ENCODE measurements at regions not wholly inside any gene's neighbourhood (a gene's known extent, or its start where the extent isn't known, plus 50 kb on each side); places are given as distances from the start of the nearest gene placed in this dataset.

GRCh38 chr5:101943784-101944183 lies 352.3 kb downstream of the SLCO4C1 start:
- H4K20me1 ChIP-seq (ENCODE audit: insufficient read depth, low read length), result no peaks in the 10 kb centered on the region
- H3K27me3 ChIP-seq (ENCODE audit: control insufficient read depth in 1 of 2, insufficient read depth in 2 of 2, low read length in 2 of 2), result no peaks in the 10 kb centered on the region
- intact Hi-C loops (cut with micrococcal nuclease; ENCODE audit: unreplicated experiment) (loop anchor here (5.0 kb wide), 1 partner anchor 354 kb away; the partner anchor contains the start of gene SLCO4C1), in situ Hi-C loops (cut with HindIII; ENCODE audit: extremely low pct_ligation_motif_present, low pct_unique_long_range_greater_than_20kb) (loop anchor here (5.0 kb wide), 2 partner anchors 209 to 284 kb away; no protein-coding TSS in a partner anchor)
- 0% methylated on average over 1 of the region's 1 CpG for WGBS (ENCODE audit: low lambda C conversion rate)
- no peaks in the 10 kb centered on the region for H3K79me2 ChIP-seq (ENCODE audit: insufficient read depth, low read length)
- no peaks in the 10 kb centered on the region for H3K4me1 ChIP-seq (ENCODE audit: insufficient read depth, low read length)
- ATAC-seq (no peak), FAIRE-seq (no peak), DNase-seq (ENCODE audit: low spot score) (no peak)
- no peak overlapping the region for H3K4me2 ChIP-seq (ENCODE audit: low read depth, low read length)
- BruUV-seq (replicated peaks), result no TSS peak
- no peak overlapping the region for H2AFZ ChIP-seq (ENCODE audit: low read length)
- TF ChIP-seq NR3C1 (CRISPR knock-in tag; IDR thresholded peaks at IDR 0.05), result no peak
- TF ChIP-seq FOSL2 (CRISPR knock-in tag; IDR thresholded peaks at IDR 0.05), result 0 out of 2 replicates have a peak, but pooled peaks have one; percentile 12
- TF ChIP-seq ZNF773 (CRISPR knock-in tag; IDR thresholded peaks at IDR 0.05; ENCODE audit: borderline replicate concordance), result no peak
- TF ChIP-seq BHLHE40 (IDR thresholded peaks at IDR 0.05; ENCODE audit: low read length), result no peak
- no peak overlapping the region for H3K4me3 ChIP-seq (replicated peaks in 1 of 3; ENCODE audit: insufficient read depth in 1 of 3, low read depth in 2 of 3, low read length in 3 of 3)
- no peak overlapping the region for H3K9ac ChIP-seq (ENCODE audit: insufficient read depth, low read depth, low read length)
- no peak overlapping the region for H3K27ac ChIP-seq (ENCODE audit: extremely low read length, insufficient read depth, low read length)
- ChIA-PET CTCF (ENCODE audit: low intra/inter-chr PET ratio, low total read pairs) (interaction anchor here (1.6 to 2.1 kb wide), 2 partner anchors 210 to 280 kb away, joined by 5 to 17 read pairs; no protein-coding TSS in a partner anchor), POLR2A (no interaction called here)
- H3K9me3 ChIP-seq (ENCODE audit: low read length), result no peaks in the 10 kb centered on the region
- no peaks in the 10 kb centered on the region for H3K36me3 ChIP-seq (replicated peaks in 1 of 2; ENCODE audit: control insufficient read depth in 1 of 2, insufficient read depth in 2 of 2, low read length in 2 of 2)

- Histone ChIP-seq H3K4me3 (replicated peaks in 1 of 3; ENCODE audit: insufficient read depth in 1 of 3, low read depth in 2 of 3, low read length in 3 of 3) (no peak overlapping the region), H3K27ac (ENCODE audit: extremely low read length, insufficient read depth, low read length) (no peak overlapping the region), H3K36me3 (replicated peaks in 1 of 2; ENCODE audit: control insufficient read depth in 1 of 2, insufficient read depth in 2 of 2, low read length in 2 of 2) (no peaks in the 10 kb centered on the region), H3K79me2 (ENCODE audit: insufficient read depth, low read length) (no peaks in the 10 kb centered on the region), H3K4me1 (ENCODE audit: insufficient read depth, low read length) (no peaks in the 10 kb centered on the region), H3K27me3 (ENCODE audit: control insufficient read depth in 1 of 2, insufficient read depth in 2 of 2, low read length in 2 of 2) (no peaks in the 10 kb centered on the region), H2AFZ (ENCODE audit: low read length) (no peak overlapping the region), H3K4me2 (ENCODE audit: low read depth, low read length) (0 out of 2 replicates have a peak overlapping the region, but pooled peaks have one; percentile 23), H3K9me3 (ENCODE audit: low read length) (no peaks in the 10 kb centered on the region), H3K9ac (ENCODE audit: insufficient read depth, low read depth, low read length) (no peak overlapping the region), H4K20me1 (ENCODE audit: insufficient read depth, low read length) (no peaks in the 10 kb centered on the region)
- ATAC-seq (peak; percentile 93), FAIRE-seq (peak; percentile 8), DNase-seq (ENCODE audit: low spot score) (peak; percentile 27)
- ChIA-PET POLR2A (no interaction called here), CTCF (ENCODE audit: low intra/inter-chr PET ratio, low total read pairs) (interaction anchor here (1.5 to 2.1 kb wide), 4 partner anchors 35 to 281 kb away, joined by 7 to 17 read pairs (median 15); no protein-coding TSS in a partner anchor)
- no TSS peak for BruUV-seq (replicated peaks)
- 24% methylated on average over 5 of the region's 8 CpGs for WGBS (ENCODE audit: low lambda C conversion rate)
- in situ Hi-C loops (cut with HindIII; ENCODE audit: extremely low pct_ligation_motif_present, low pct_unique_long_range_greater_than_20kb), result loop anchor here (5.0 kb wide), 2 partner anchors 210 to 285 kb away; no protein-coding TSS in a partner anchor
- intact Hi-C loops (cut with micrococcal nuclease; ENCODE audit: unreplicated experiment), result loop anchor here (1.0 to 5.0 kb wide), 5 partner anchors 35 to 355 kb away; partner anchors contain the start of gene SLCO4C1
- no peak for TF ChIP-seq ZIK1 (CRISPR knock-in tag; IDR thresholded peaks at IDR 0.05; ENCODE audit: borderline replicate concordance, low read depth)
- TF ChIP-seq ZNF501 (CRISPR knock-in tag; IDR thresholded peaks at IDR 0.05), result 0 out of 2 replicates have a peak, but pooled peaks have one; percentile 18
- TF ChIP-seq ESRRA (CRISPR knock-in tag; IDR thresholded peaks at IDR 0.05; ENCODE audit: low read depth), result no peak
- no peak for TF ChIP-seq CSRNP2 (CRISPR knock-in tag; conservative IDR thresholded peaks at IDR 0.05; ENCODE audit: low read depth)
- no peak for TF ChIP-seq ONECUT2 (CRISPR knock-in tag; IDR thresholded peaks at IDR 0.05)
- TF ChIP-seq ZNF672 (CRISPR knock-in tag; IDR thresholded peaks at IDR 0.05), result no peak
- TF ChIP-seq ZNF7 (CRISPR knock-in tag; IDR thresholded peaks at IDR 0.05), result no peak
- TF ChIP-seq YY1 (IDR thresholded peaks at IDR 0.05; ENCODE audit: insufficient read depth, insufficient replicate concordance, low read depth, low read length), result no peak
- 0 out of 2 replicates have a peak, but pooled peaks have one; percentile 6 for TF ChIP-seq ZNF335 (CRISPR knock-in tag; IDR thresholded peaks at IDR 0.05)
- no peak for TF ChIP-seq LBX2 (CRISPR knock-in tag; IDR thresholded peaks at IDR 0.05; ENCODE audit: borderline replicate concordance)
- no peak for TF ChIP-seq AGO1 (IDR thresholded peaks at IDR 0.05; ENCODE audit: low read depth, low read length, poor library complexity, severe bottlenecking)
These were observed 353.7 kb downstream of the SLCO4C1 start for GRCh38 chr5:101942321-101942882.
